WTC11 (cell line): ENCODE measurements at regions not wholly inside any gene's neighbourhood (a gene's known extent, or its start where the extent isn't known, plus 50 kb on each side); places are given as distances from the start of the nearest gene placed in this dataset.

ENCODE experiments used
- ATAC-seq: fragments of 200-7000 bp; cut with Tn5 transposase; 2 replicates; pipeline ENCODE4 v1.10.0; 2021; ENCODE audit warnings: mild to moderate bottlenecking, moderate library complexity
- CTCF ChIA-PET: fragments of 300-600 bp; sonication (Branson Sonifier 250); formaldehyde crosslinking; loops from one replicate; lab custom pipeline; 2021; ENCODE audit warnings: antibody characterized with exemption; lab: Charles Lee
- POLR2A ChIA-PET: fragments of 350-600 bp; sonication (Branson Sonifier 250); formaldehyde crosslinking; loops from one replicate; lab custom pipeline; 2021; ENCODE audit warnings: antibody characterized with exemption; lab: Charles Lee
- DNase-seq: peaks from one replicate; pipeline ENCODE4 v3.0.0; 2021; ENCODE audit warnings: low spot score
- H3K27ac Mint-ChIP-seq: 2 replicates; pipeline ENCODE4 v1.8.0; 2021; ENCODE audit warnings: mixed read lengths
- H3K27me3 Mint-ChIP-seq: 2 replicates; pipeline ENCODE4 v1.8.0; 2021; ENCODE audit warnings: low read depth, mild to moderate bottlenecking, moderate library complexity, mixed read lengths
- H3K36me3 Mint-ChIP-seq: 2 replicates; pipeline ENCODE4 v1.8.0; 2021; ENCODE audit warnings: mixed read lengths
- H3K4me1 Mint-ChIP-seq: 2 replicates; pipeline ENCODE4 v1.8.0; 2022; ENCODE audit warnings: mixed read lengths
- H3K4me3 Mint-ChIP-seq: 2 replicates; pipeline ENCODE4 v1.8.0; 2021; ENCODE audit warnings: mild to moderate bottlenecking, moderate library complexity, mixed read lengths
- H3K9me3 Mint-ChIP-seq: 2 replicates; pipeline ENCODE4 v1.8.0; 2021; ENCODE audit warnings: mixed read lengths
- ATF1 ChIP-seq: sonication (generic); formaldehyde crosslinking; IDR thresholded peaks from 2 replicates; pipeline ENCODE4 v1.8.1; 2023; ENCODE audit warnings: mild to moderate bottlenecking, moderate library complexity, missing genetic modification reagents
- E2F1 ChIP-seq: sonication (generic); formaldehyde crosslinking; IDR thresholded peaks from 2 replicates; pipeline ENCODE4 v1.8.0; 2022; ENCODE audit warnings: mild to moderate bottlenecking, missing genetic modification reagents
- ELF4 ChIP-seq: sonication (generic); formaldehyde crosslinking; IDR thresholded peaks from 2 replicates; pipeline ENCODE4 v1.8.1; 2022; ENCODE audit warnings: low read depth, mild to moderate bottlenecking, moderate library complexity, missing genetic modification reagents
- ETV6 ChIP-seq: sonication (generic); formaldehyde crosslinking; IDR thresholded peaks from 2 replicates; pipeline ENCODE4 v1.8.1; 2022; ENCODE audit warnings: mild to moderate bottlenecking, missing genetic modification reagents
- FOXJ3 ChIP-seq: sonication (generic); formaldehyde crosslinking; IDR thresholded peaks from 2 replicates; pipeline ENCODE4 v1.9.0; 2021; ENCODE audit warnings: missing genetic modification reagents, mild to moderate bottlenecking, borderline replicate concordance
- GTF2I ChIP-seq: fragments of 250-450 bp; sonication (Bioruptor Pico); conservative IDR thresholded peaks from 2 replicates; pipeline ENCODE4 v1.4.0; 2021; ENCODE audit warnings: mild to moderate bottlenecking
- HMGA2 ChIP-seq: fragments of 250-450 bp; sonication (Bioruptor Pico); IDR thresholded peaks from 2 replicates; pipeline ENCODE4 v1.4.0; 2021; ENCODE audit warnings: mild to moderate bottlenecking, moderate library complexity
- MLX ChIP-seq: sonication (generic); formaldehyde crosslinking; IDR thresholded peaks from 2 replicates; pipeline ENCODE4 v1.8.1; 2023; ENCODE audit warnings: mild to moderate bottlenecking, missing genetic modification reagents, moderate library complexity
- MXD4 ChIP-seq: fragments of 250-450 bp; sonication (Bioruptor Pico); IDR thresholded peaks from 2 replicates; pipeline ENCODE4 v1.8.0; 2021; ENCODE audit warnings: mild to moderate bottlenecking, moderate library complexity, borderline replicate concordance
- NFYB ChIP-seq: sonication (generic); formaldehyde crosslinking; conservative IDR thresholded peaks from 2 replicates; pipeline ENCODE4 v1.8.0; 2022; ENCODE audit warnings: low read depth, missing genetic modification reagents
- NR3C1 ChIP-seq: sonication (generic); formaldehyde crosslinking; conservative IDR thresholded peaks from 2 replicates; pipeline ENCODE4 v1.8.1; 2023; ENCODE audit warnings: low read depth, mild to moderate bottlenecking, missing genetic modification reagents
- PRDM15 ChIP-seq: sonication (generic); formaldehyde crosslinking; IDR thresholded peaks from 2 replicates; pipeline ENCODE4 v1.8.0; 2022; ENCODE audit warnings: missing genetic modification reagents
- RELA ChIP-seq: sonication (generic); formaldehyde crosslinking; IDR thresholded peaks from 2 replicates; pipeline ENCODE4 v1.8.1; 2022; ENCODE audit warnings: missing genetic modification reagents, mild to moderate bottlenecking, borderline replicate concordance
- SOX15 ChIP-seq: fragments of 250-450 bp; sonication (Bioruptor Pico); IDR thresholded peaks from 2 replicates; pipeline ENCODE4 v1.9.0; 2021; ENCODE audit warnings: mild to moderate bottlenecking
- STAT6 ChIP-seq: sonication (generic); formaldehyde crosslinking; conservative IDR thresholded peaks from 2 replicates; pipeline ENCODE4 v1.8.1; 2023; ENCODE audit warnings: mild to moderate bottlenecking, low read depth, missing genetic modification reagents, moderate library complexity
- TEAD1 ChIP-seq: sonication (generic); formaldehyde crosslinking; IDR thresholded peaks from 2 replicates; pipeline ENCODE4 v1.8.0; 2022; ENCODE audit warnings: mild to moderate bottlenecking, missing genetic modification reagents
- TEAD4 ChIP-seq: sonication (generic); formaldehyde crosslinking; IDR thresholded peaks from 2 replicates; pipeline ENCODE4 v1.8.0; 2022; ENCODE audit warnings: mild to moderate bottlenecking, missing genetic modification reagents
- ZBTB43 ChIP-seq: sonication (generic); formaldehyde crosslinking; IDR thresholded peaks from 2 replicates; pipeline ENCODE4 v1.8.1; 2023; ENCODE audit warnings: mild to moderate bottlenecking, missing genetic modification reagents
- ZMAT4 ChIP-seq: fragments of 250-450 bp; sonication (Bioruptor Pico); IDR thresholded peaks from 2 replicates; pipeline ENCODE4 v1.9.0; 2021; ENCODE audit warnings: mild to moderate bottlenecking
- ZNF232 ChIP-seq: sonication (generic); formaldehyde crosslinking; IDR thresholded peaks from 2 replicates; pipeline ENCODE4 v1.8.0; 2022; ENCODE audit warnings: mild to moderate bottlenecking, missing genetic modification reagents
- ZNF281 ChIP-seq: sonication (generic); formaldehyde crosslinking; IDR thresholded peaks from 2 replicates; pipeline ENCODE4 v1.8.0; 2023; ENCODE audit warnings: mild to moderate bottlenecking, missing genetic modification reagents
- ZNF396 ChIP-seq: fragments of 250-450 bp; sonication (Bioruptor Pico); IDR thresholded peaks from 2 replicates; pipeline ENCODE4 v1.8.0; 2021; ENCODE audit warnings: mild to moderate bottlenecking, moderate library complexity, borderline replicate concordance
- ZNF423 ChIP-seq: fragments of 250-450 bp; sonication (Bioruptor Pico); IDR thresholded peaks from 2 replicates; pipeline ENCODE4 v2.1.2; 2022; ENCODE audit warnings: mild to moderate bottlenecking, moderate library complexity

- TF ChIP-seq ELF4 (CRISPR knock-in tag) (no peak), FOXJ3 (CRISPR knock-in tag) (no peak), MLX (CRISPR knock-in tag) (no peak), ZNF423 (no peak), ZNF232 (CRISPR knock-in tag) (no peak), ATF1 (CRISPR knock-in tag) (no peak), PRDM15 (CRISPR knock-in tag) (no peak), RELA (no peak), ZMAT4 (CRISPR knock-in tag) (no peak), HMGA2 (CRISPR knock-in tag) (no peak), NR3C1 (CRISPR knock-in tag) (no peak), E2F1 (CRISPR knock-in tag) (no peak), GTF2I (no peak)
- Mint-ChIP-seq H3K9me3 (peaks cover 11% of the 10 kb centered on the region), H3K4me1 (no peaks in the 10 kb centered on the region), H3K36me3 (0 out of 2 replicates have a peak, but pooled peaks cover 3% of the 10 kb centered on the region), H3K27me3 (no peaks in the 10 kb centered on the region), H3K4me3 (no peak overlapping the region), H3K27ac (no peak overlapping the region)
- ChIA-PET CTCF (no interaction called here), POLR2A (no interaction called here)
- DNase-seq: no peak
- no peak for ATAC-seq
Observed at GRCh38 chr1:59039551-59039950, 255.7 kb upstream of the JUN start.

- Mint-ChIP-seq H3K4me1 (no peaks in the 10 kb centered on the region), H3K9me3 (peaks cover 19% of the 10 kb centered on the region), H3K27ac (no peak overlapping the region), H3K27me3 (no peaks in the 10 kb centered on the region), H3K4me3 (no peak overlapping the region), H3K36me3 (peaks cover 4% of the 10 kb centered on the region)
- DNase-seq (no peak), ATAC-seq (no peak)
- CTCF ChIA-PET: no interaction called here
- POLR2A ChIA-PET: no interaction called here
- TF ChIP-seq SOX15: no peak
- TF ChIP-seq TEAD1 (CRISPR knock-in tag): no peak
- no peak for TF ChIP-seq ZNF396 (CRISPR knock-in tag)
- no peak for TF ChIP-seq E2F1 (CRISPR knock-in tag)
- TF ChIP-seq GTF2I: no peak
- TF ChIP-seq ZNF281 (CRISPR knock-in tag): no peak
- no peak for TF ChIP-seq ZBTB43
- TF ChIP-seq ETV6 (CRISPR knock-in tag): no peak
- TF ChIP-seq MXD4 (CRISPR knock-in tag): no peak
- no peak for TF ChIP-seq NFYB (CRISPR knock-in tag)
- TF ChIP-seq STAT6: no peak
- no peak for TF ChIP-seq TEAD4 (CRISPR knock-in tag)
Observed at GRCh38 chr1:59040486-59040885, 256.4 kb upstream of the FGGY start.
